ENCODE measurements at regions not wholly inside any gene's neighbourhood (a gene's known extent, or its start where the extent isn't known, plus 50 kb on each side); places are given as distances from the start of the nearest gene placed in this dataset.

DNA sequence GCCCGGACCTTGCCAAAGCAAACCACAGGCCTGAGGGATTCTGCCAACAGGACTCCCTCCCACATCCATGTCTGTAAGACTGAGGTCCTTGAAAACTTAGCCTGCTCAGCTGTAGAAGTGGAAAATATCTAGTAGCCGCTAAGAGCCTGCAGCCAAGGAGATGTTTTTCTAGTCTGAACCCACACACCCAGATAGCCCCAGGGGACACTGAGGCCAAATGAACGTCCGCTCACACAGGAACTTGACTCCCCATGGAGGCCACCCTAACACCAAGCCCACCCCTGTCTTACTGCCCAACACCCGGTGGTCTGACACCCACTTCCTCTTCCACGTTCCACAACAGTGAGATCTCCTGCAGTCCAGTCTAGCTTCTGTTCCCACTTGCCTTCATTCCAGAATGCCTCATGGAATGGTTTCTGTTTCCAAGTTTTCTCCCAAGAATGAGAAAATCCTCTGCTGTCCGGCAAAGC, 174.8 kb downstream of the PLPP3 start:
- no peak overlapping the region for H2AFZ ChIP-seq
- no peaks in the 10 kb centered on the region for H3F3A ChIP-seq (ENCODE audit: insufficient read depth, low read depth)
- no peaks in the 10 kb centered on the region; the same call in 1 of the 2 replicates for H3K9me3 ChIP-seq (ENCODE audit: insufficient read depth, low read depth)
- intact Hi-C loops (cut with micrococcal nuclease; ENCODE audit: unreplicated experiment): loop anchor here (10.0 kb wide), 1 partner anchor 1120 kb away; no protein-coding TSS in a partner anchor
- 0 out of 2 replicates have a peak, but pooled peaks cover 3% of the 10 kb centered on the region for H3K4me1 ChIP-seq (replicated peaks; ENCODE audit: insufficient read depth)
- POLR2A ChIA-PET (ENCODE audit: unreplicated experiment): no interaction called here
- CTCF ChIA-PET: no interaction called here
- no peaks in the 10 kb centered on the region for H4K20me1 ChIP-seq (ENCODE audit: insufficient read depth)
- no TSS peak for BruUV-seq (replicated peaks)
- H3K36me3 ChIP-seq (ENCODE audit: low read depth): no peaks in the 10 kb centered on the region
- no peak overlapping the region for H3K4me3 ChIP-seq
- no peak overlapping the region for H3K4me2 ChIP-seq
- H3K79me2 ChIP-seq (ENCODE audit: low read depth): no peaks in the 10 kb centered on the region
- H3K9me2 ChIP-seq (ENCODE audit: insufficient read depth): no peaks in the 10 kb centered on the region
- no peak overlapping the region for H3K27ac ChIP-seq
- DNase-seq: no peak
- H3K27me3 ChIP-seq (ENCODE audit: insufficient read depth, low read depth): no peaks in the 10 kb centered on the region
- TF ChIP-seq EZH2 (IDR thresholded peaks at IDR 0.05; ENCODE audit: low read depth): no peak
- TF ChIP-seq, protein P1, sequence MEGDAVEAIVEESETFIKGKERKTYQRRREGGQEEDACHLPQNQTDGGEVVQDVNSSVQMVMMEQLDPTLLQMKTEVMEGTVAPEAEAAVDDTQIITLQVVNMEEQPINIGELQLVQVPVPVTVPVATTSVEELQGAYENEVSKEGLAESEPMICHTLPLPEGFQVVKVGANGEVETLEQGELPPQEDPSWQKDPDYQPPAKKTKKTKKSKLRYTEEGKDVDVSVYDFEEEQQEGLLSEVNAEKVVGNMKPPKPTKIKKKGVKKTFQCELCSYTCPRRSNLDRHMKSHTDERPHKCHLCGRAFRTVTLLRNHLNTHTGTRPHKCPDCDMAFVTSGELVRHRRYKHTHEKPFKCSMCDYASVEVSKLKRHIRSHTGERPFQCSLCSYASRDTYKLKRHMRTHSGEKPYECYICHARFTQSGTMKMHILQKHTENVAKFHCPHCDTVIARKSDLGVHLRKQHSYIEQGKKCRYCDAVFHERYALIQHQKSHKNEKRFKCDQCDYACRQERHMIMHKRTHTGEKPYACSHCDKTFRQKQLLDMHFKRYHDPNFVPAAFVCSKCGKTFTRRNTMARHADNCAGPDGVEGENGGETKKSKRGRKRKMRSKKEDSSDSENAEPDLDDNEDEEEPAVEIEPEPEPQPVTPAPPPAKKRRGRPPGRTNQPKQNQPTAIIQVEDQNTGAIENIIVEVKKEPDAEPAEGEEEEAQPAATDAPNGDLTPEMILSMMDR (conservative IDR thresholded peaks at IDR 0.05): no peak

- no peak for DNase-seq
- no peaks in the 10 kb centered on the region for H3K9me2 ChIP-seq (ENCODE audit: insufficient read depth)
- no peaks in the 10 kb centered on the region for H3K36me3 ChIP-seq (ENCODE audit: low read depth)
- no peaks in the 10 kb centered on the region for H3K4me1 ChIP-seq (replicated peaks; ENCODE audit: insufficient read depth)
- H3K4me3 ChIP-seq: no peak overlapping the region
- H3K27me3 ChIP-seq (ENCODE audit: insufficient read depth, low read depth): no peaks in the 10 kb centered on the region
- no peaks in the 10 kb centered on the region; the same call in 1 of the 2 replicates for H3K9me3 ChIP-seq (ENCODE audit: insufficient read depth, low read depth)
- H3F3A ChIP-seq (ENCODE audit: insufficient read depth, low read depth): no peaks in the 10 kb centered on the region
- no peaks in the 10 kb centered on the region for H3K79me2 ChIP-seq (ENCODE audit: low read depth)
- no peaks in the 10 kb centered on the region for H4K20me1 ChIP-seq (ENCODE audit: insufficient read depth)
- POLR2A ChIA-PET (ENCODE audit: unreplicated experiment): no interaction called here
- CTCF ChIA-PET: no interaction called here
- no TSS peak for BruUV-seq (replicated peaks)
- H2AFZ ChIP-seq: no peak overlapping the region
- intact Hi-C loops (cut with micrococcal nuclease; ENCODE audit: unreplicated experiment): loop anchor here (10.0 kb wide), 1 partner anchor 1119 kb away; no protein-coding TSS in a partner anchor
- H3K4me2 ChIP-seq: no peak overlapping the region
- TF ChIP-seq, protein P1 (conservative IDR thresholded peaks at IDR 0.05): no peak
- TF ChIP-seq EZH2 (IDR thresholded peaks at IDR 0.05; ENCODE audit: low read depth): no peak
- H3K27ac ChIP-seq: no peak overlapping the region
Measured at GRCh38 chr1:56404066-56404465, 175.3 kb downstream of the PLPP3 start.

- no TSS peak for BruUV-seq (replicated peaks)
- TF ChIP-seq EZH2 (IDR thresholded peaks at IDR 0.05; ENCODE audit: low read depth): no peak
- TF ChIP-seq, protein P1 (conservative IDR thresholded peaks at IDR 0.05): no peak
Measured at GRCh38 chr1:56403321-56403720, 176.0 kb downstream of the PLPP3 start.

More at GRCh38 chr1:56403321-56403720, 176.0 kb downstream of the PLPP3 start:
- ChIA-PET POLR2A (ENCODE audit: unreplicated experiment) (no interaction called here), CTCF (no interaction called here)
- no peaks in the 10 kb centered on the region for H3F3A ChIP-seq (ENCODE audit: insufficient read depth, low read depth)
- H3K9me3 ChIP-seq (ENCODE audit: insufficient read depth, low read depth): no peaks in the 10 kb centered on the region; the same call in 1 of the 2 replicates
- no peaks in the 10 kb centered on the region for H3K4me1 ChIP-seq (replicated peaks; ENCODE audit: insufficient read depth)
- H3K4me2 ChIP-seq: no peak overlapping the region
- no peak overlapping the region for H2AFZ ChIP-seq
- H3K27me3 ChIP-seq (ENCODE audit: insufficient read depth, low read depth): no peaks in the 10 kb centered on the region
- no peaks in the 10 kb centered on the region for H3K9me2 ChIP-seq (ENCODE audit: insufficient read depth)
- no peaks in the 10 kb centered on the region for H4K20me1 ChIP-seq (ENCODE audit: insufficient read depth)
- no peaks in the 10 kb centered on the region for H3K36me3 ChIP-seq (ENCODE audit: low read depth)
- no peaks in the 10 kb centered on the region for H3K79me2 ChIP-seq (ENCODE audit: low read depth)
- intact Hi-C loops (cut with micrococcal nuclease; ENCODE audit: unreplicated experiment): loop anchor here (10.0 kb wide), 1 partner anchor 1119 kb away; no protein-coding TSS in a partner anchor
- no peak overlapping the region for H3K4me3 ChIP-seq
- no peak overlapping the region for H3K27ac ChIP-seq
- DNase-seq: peak in 1 of 2 experiments; percentile 36
